Suppressor macrophage (primary cell): ENCODE measurements at regions not wholly inside any gene's neighbourhood (a gene's known extent, or its start where the extent isn't known, plus 50 kb on each side); places are given as distances from the start of the nearest gene placed in this dataset.

ENCODE experiments used
- DNase-seq, 4 experiments: peaks; one replicate each; pipeline ENCODE4 v3.0.0-alpha.2; 2020 to 2022

DNA sequence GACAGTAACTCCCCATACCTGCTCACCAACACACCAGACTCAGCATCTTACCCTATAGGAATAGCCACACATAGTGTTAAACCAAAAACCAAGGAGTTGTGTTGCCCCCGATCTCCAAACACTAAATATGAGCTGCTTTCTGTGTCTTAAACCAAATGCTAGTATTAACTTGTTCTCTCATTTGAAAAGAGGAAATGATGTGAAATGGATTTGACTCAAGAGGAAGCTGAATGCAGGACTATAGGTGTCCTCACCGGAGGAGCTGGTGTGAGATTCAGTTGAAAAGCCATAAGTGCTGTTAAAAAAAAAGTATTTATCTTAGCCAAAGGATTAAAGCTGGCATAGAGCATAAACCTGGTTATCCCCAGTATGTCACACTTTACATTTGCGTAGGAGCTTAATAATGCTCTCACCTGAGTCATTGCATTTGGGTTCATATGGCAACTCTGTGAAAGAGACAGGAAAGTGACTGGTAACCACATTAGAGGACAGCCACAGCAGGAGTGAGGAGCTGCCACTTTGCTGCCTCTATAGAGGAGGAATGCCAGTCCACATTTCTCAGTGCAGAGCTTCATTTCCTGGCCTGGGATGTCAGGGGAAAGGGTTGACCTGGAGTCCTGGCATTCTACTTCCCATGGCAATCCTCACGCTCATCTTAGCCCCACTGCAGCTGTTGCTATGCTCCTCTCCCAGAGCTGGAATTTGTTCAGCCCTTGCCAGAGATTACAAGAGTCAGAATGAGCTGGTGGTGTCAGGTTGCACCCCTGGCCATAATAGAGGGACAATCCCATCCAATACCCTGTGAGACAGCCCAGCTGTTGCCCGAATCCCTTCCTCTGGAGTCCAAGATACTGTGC lies 143.3 kb upstream of the ANKFN1 start:
- no peak for DNase-seq

DNA sequence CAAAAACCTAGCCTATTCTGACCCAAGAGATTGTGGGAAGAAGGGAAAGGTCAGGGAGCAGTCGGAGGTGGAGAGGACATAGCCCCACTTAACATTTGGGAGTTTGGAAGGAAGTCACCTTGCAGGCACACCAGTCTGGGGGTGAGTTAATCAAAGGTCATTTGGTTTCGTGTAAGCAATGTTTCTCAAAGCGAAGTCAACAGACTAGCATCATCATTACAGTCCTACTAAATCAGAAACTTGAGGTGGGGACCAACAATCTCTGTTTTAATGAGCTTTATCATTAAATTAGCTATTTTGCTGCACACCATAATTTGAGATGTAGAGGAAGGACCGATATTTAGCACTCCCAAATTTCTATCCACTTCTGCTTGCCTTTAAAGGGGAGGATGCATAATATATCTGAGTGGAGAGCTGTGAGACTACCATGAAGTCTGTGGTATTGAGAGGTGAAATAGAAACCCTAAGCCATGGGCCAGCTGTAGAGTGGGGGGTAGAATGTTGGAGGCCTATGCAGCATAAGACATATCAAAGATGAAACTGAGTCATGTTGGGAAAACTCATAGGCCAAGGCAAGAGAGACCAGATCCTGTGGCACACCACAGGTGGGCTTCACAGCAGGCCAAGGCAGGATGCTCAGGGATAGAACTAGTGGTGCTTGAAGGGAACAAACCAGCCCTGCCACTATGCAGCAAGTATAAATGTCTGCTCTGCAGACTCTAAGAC lies 141.7 kb upstream of the ANKFN1 start:
- DNase-seq, result no peak

DNA sequence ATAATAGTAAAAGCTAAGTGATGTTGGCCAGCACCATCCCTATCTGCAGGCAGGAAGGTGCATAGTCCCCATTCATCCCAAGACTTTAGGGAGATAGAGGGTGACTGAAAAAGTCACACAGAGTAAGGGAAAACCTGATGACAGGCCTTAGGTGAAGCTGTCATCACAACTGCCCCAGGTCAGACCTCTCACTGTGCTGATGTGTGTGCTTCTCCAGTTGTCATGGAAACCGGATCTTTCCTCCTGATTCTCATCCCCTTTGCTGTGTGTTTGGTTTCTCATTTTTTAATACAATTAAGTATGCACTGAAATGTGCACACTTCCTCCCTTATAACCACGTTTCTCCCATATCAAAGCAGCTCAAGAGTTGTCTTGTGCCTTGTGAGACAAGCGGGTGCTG lies 135.1 kb upstream of the ANKFN1 start:
- DNase-seq, result no peak

DNA sequence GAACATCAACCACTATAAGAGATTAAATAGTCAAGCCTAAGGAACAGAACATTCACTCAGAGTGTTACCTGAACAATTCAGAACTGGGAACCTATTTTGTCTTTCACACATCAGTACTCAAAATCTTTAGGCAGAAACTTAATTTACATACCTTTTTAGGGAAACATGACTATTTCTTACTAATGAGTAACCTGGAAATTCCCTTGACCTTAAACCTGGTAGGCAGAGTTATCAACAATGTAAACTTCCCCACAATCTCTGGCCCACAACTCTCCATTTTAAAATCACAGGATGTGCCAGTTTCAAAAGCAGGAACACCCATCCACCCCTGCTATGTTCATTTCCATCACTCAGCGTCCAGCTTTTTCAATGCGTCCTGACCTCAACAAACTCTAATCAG lies 132.9 kb upstream of the ANKFN1 start:
- peak in 1 of 4 experiments; percentile 9 for DNase-seq

DNA sequence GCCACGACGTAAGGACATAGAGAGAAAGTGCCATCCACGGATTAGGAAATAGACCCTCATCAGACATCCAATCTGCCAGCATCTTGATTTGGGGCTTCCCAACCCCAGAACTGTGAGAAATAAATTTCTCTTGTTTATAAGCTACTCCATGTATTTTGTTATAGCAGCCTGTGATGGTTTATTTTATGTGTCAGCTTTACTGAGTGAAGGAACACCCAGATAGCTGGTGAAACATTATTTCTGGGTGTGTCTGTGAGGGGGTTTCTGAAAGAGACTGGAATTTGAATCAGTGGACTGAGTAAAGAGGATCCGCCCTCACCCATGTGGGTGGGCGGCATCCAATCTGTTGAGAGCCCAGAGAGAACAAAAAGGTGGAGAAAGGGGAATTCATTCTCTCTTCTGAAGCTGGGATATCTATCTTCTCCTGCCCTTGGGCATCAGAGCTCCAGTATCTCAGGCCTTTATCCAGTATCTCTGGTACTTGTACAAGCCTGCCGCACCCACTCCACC lies 131.5 kb upstream of the ANKFN1 start:
- no peak for DNase-seq

DNA sequence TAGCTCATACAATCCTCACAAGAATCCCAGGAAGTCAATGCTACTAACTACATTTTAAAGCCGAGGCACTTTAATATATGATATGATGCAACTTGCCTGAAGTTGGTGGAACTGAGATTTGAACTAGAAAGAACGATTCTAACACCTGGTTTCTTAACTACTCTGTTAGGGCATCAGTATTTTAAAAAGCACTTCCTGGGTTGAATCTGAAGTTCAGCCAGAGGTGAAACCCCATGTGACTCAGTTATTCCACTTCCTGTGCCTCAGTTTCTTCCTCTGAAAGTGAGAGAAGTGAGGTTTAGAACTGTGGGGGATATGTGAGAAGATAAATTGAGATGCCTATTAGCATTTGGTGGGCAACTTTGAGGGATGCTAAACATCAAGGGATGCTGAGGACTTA lies 129.4 kb upstream of the ANKFN1 start:
- DNase-seq, result no peak

DNA sequence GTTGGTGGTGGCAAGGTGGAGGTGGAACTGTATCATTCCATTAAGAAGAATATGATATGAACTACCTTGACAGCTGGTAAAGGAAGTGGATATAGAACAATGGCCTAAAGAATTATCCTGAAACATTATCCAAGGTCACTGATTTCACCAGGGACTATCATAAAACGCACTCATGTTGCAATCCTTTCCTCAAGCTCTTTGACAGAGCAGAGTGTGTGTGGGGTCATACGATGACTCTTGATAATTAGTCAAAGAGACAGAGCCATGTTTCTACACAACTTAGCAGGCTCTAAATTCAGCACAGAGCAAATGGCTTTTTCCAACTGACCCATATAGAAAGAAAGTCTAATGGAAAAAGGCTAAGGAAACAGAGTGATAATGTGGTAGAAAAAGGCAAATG lies 126.4 kb upstream of the ANKFN1 start:
- no peak for DNase-seq

DNA sequence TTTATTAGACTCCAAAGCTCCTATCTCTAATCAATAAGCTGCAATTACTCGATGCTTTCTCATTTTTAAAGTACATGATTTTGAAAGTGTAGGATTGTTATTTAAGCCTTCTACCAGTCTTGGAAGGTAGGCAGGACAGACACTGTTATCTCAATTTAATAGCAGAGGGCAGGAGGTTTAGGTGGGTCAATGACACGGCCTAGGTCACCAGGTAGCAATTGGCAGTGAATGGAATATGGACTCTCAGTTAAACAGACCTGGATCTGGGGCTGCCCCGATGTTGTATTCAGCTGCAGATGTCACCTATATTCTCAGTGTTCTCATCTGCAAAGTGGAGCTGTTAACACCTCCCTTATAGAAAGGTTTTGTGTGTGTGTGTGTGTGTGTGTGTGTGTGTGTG lies 124.4 kb upstream of the ANKFN1 start:
- no peak for DNase-seq

DNA sequence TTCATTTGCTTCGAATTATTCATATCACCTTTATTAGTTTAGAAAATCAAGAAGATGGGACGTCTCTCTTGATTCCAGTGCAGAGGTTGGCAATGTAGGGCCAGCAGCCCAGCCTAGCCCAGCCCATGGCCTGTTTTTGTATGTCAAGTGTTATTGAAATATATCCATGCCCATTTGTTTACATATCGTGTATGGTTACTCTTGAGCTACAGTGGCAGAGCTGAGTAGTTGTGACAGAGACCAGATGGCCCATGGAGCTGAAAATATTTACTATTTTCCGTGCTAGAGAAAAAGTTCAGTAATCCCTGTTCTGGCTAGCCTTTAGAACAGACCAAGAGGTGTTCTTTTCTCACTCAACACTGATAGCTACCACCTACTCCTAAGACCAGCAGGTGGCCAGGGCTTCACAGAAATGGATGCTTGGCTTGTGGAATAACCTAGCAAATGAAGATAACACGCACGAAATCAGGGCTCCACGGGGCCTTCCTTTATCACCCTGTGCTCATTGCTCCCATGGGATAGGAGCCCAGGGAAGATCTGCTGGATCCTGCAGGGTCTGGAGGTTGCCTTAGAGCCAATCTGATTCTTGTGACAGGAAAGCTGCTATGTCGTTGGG lies 123.2 kb upstream of the ANKFN1 start:
- DNase-seq, result no peak

DNA sequence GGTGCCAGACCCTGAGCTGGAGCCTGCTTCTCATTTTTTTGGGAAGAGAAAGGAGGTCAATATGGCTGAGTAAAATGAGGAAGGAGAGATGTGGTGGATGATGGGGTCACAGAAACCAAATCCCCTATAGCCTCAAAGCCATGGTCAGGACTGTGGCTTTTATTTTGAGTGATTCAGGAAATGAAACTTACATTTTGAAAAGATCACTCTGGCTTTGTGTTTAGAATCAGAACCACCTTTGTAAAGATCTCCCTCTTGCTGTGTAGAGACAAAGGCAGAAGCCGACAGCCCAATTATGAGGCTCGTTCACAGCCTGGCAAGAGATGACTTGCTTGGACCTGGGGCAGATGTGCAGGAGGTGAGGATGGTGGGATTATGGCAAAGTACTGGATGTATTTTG lies 121.6 kb upstream of the ANKFN1 start:
- DNase-seq, result peak in 2 of 4 experiments; percentile 2 to 8

DNA sequence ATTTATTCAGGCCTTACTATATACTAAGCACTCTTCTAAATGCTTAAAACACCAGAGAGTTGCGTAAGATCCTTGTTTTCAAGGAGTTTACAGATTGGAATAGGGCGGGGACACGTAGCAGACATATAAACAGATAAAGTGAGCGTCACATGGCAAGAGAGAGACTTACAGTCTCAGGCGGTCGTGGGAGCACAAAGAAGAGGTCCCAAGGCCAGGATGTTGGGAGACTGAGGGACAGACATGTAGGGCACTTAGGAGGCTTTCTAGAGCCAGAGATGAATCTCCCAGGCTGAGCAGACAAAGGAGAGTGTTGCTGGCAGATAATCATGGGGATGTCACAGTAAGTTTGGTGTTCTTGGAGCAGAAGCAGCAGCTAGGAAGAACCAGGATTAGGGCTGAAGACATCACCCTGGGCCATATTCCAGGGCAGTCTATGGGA lies 119.1 kb upstream of the ANKFN1 start:
- DNase-seq, result no peak

DNA sequence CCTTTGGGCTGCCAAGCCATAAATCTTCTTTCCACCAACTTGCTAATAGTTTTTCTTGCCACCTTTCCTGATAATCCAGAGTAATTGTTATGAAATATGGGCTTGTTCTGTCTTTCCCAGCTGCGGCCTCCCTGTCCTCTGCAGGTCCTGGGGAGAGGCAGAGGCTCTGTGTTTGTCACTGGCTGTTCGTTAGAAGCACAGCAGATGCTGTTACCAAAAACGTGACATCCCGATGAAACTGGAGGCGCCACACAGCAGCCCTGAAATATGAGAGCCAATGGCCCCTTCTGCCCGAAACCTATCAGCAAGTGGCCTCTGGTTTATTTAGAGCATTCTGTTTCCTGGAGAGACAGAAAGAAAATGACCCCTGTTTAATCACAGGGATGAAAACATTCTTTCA lies 115.1 kb upstream of the ANKFN1 start:
- no peak for DNase-seq

DNA sequence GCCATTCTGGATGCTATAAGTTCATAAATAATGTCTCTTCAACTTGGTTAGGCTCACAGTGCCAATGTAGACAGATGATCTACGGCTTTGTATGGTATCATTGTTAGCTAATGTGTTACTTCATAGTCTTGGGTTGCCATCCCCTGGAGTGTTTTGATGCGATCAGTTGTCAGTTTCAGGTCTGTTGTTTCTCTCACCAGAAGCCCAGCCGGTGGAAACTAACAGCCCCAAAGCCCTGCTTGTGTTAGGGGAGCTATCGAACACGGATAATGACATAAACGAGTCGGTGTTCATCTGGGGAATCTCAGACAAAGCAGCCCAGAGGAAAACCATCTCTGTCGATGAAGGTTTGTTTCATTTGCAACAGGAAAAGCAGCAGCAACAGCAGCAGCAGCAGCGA lies 107.4 kb upstream of the ANKFN1 start:
- no peak for DNase-seq

DNA sequence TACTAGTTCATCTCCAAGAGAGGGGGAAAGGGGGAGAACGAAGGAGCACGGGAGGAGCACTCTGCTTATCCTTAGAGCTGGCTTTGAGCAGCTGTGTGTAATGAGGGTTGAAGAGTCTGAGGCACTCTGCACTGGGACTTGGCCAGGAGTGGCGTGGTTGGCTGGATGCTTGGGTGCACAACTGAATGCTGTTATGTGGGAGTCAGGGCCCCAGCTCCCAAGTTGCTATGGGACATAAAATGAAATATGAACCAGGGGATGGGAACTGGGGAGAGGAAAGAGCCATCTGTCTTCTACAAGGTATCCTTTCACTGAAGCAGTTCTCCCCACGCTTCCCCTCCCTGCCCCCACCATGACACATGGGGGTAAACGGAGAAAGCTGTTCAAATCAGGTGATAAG lies 105.9 kb upstream of the ANKFN1 start:
- no peak for DNase-seq

DNA sequence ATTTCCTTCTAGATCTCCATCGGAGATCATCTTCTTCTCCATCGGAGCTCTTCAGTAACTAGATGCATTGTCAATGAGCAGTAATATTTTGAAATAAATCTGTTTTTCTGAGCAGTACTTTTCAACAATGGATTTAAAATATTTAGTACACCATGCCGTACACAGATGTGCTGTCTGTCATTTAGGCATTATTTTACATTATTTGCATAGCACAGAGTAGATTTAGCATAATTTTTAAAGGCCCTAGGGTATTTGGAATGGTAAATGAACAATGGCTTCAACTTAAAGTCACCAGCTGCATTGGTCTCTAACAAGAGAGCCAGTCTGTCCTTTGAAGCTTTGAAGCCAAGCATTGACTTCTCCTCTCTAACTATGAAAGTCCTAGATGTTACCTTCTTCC lies 95.4 kb upstream of the ANKFN1 start:
- no peak for DNase-seq

DNA sequence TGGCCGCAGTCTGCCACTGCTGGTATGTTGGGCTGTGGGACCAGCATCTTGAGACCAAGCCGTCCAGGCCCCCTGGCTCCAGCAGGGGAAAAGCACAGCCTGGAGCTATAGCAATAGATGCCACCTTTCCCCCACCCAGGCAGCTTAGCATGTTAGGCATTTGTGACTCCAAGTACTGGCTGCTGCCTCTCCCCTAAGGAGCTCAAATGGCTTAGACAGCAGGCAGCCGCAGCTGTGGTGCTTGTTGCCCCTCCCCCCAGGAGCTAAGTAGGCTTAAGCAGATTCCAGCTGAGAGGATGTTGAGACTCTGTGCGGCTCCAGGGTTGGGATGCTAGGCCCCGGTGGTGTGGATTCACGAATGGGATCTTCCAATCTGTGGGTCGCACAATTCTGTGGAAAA lies 88.8 kb upstream of the ANKFN1 start:
- DNase-seq, result no peak

DNA sequence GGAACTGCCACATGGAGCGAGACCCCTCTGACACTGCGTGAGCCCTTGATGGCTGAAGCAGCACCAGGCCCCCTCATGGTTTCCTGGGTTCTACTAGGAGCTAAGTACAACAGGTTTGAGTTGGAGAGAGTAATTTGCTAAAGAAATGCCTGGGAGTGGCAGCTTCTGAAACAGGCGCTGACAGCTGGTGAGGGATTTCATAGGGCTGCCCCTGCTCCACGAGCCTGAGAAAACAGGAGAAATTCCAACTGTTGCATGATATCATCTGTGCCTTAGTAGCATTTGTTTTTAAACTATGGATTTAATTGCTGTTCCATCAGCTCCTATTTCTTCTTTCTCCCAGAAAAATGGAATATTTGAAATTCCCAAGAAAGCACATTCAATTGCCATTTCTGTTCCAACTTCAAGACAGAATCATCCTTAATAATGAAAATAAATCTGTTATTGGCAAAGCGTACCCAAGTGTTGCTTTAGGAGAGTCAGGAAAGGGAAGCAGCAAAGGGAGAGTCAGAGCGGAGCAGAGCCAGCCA lies 78.8 kb upstream of the ANKFN1 start:
- DNase-seq, result no peak

DNA sequence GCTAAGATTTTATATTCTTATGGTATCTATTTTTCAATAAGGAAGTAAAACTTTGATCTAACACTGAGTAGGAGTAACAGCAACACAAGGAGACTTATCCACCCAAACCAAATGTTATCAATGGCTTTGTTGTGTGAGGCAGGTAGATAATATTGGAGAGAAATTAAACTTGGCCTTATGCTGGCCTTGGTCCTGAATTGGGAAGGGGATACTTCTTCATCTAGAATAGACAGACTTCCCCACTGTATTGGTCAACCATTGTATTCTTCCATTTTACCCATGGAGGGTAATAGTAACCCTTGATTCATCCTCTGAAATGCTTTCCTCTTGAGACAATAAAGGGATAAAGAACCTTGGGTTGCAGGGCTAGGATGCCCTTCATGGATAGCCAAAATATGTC lies 76.3 kb upstream of the ANKFN1 start:
- DNase-seq, result no peak

DNA sequence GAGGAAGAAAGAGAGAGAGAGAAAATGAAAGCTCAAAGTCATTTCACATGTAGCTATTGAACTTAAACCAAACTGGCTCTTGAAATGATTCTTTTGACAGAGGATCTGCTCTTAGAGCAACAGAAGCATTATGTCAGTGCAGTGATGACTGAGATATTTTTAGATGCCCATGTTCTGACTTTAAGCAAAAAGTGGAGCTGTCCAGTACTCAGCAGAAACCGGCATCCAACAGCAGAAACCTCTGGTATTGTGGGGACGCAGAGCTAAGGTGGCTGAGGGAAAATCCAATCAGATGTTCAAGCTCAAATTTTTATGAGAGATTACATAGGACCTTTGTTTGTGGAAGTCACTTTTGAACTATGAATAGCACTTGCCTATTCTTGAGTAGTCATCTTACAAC lies 69.8 kb upstream of the ANKFN1 start:
- no peak for DNase-seq

DNA sequence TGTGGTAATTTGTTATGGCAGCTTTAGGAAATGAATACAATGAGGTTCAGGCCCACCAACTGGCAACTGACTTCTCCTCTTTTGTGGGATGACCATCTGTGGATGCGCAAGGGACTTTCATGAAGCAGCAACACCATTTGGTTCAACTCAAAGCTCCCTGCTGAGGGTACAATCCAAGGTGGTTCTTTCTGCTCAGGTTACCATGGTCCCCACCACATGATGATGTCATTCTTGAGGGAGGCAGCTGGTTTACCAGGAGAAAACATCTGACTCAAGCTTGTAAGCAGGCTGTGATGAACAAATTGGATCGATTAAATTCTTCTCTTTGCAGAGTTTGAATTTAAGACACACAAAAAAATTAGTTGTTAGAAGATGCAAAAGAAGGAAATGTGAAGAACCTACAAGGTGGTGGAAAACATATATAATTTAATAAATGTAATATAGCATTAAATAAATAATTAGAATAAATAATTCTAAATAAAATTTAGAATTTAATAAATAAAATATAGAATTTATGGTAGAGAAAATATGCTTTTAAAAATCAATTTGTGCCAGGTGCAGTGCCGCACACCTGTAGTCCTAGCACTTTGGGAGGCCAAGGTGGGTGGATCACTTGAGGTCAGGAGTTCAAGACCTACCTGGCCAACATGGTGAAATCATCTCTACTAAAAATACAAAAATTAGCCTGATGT lies 67.6 kb upstream of the ANKFN1 start:
- DNase-seq, result no peak

DNA sequence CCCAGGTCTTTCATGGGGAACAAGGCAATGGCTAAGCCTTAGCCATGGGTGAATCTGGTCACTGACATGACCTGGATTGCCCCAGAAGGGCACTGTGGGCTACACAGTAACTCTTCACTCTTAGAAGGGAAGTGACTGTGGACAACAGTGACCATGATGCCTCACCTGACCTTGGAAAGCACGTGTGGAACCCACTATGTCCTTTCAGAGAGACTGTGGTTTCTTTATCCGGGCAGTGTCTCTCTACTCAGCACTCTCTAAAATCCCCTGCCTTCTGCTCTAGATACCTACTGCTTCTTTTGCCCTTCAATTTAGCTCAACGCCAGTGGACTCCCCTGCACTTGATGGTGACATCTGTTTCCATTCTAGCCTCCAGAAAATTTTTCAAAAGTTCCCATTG lies 66.1 kb upstream of the ANKFN1 start:
- no peak for DNase-seq

DNA sequence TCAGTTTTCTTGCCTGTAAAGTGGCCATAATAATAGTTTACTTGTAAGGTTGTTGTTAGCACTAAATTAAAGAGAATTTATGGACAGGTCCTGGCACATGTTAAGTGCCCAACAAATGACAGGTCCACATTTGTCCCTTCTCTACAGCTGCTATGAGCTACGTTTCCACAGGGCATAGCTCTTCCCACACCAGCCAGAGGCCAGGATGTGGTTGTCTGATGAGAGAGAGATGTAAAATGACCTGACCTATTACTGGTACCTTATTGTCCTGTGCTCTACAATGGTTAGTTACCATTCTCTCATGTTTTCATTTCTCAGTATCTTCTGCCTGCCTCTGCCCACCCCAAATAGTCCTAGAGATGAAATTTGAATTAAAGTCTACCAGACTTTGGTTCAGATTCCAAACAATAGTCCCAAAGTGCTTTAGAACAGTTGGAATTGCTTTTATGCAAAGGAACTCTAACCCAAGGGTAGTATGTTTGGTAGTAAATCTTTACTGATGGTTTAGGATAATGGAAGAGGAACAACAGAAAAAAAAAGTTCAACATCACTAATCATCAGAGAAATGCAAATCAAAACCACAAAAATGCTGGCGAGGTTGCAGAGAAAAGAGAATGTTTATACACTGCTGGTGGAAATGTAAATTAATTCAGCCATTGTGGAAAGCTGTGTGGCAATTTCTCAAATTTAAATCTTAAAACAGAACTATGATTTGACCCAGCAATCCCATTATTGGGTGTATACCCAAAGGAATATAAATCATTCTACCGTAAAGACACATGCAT lies 57.1 kb upstream of the ANKFN1 start:
- no peak for DNase-seq
